Spleen (tissue), 11 donors: ENCODE measurements at regions not wholly inside any gene's neighbourhood (a gene's known extent, or its start where the extent isn't known, plus 50 kb on each side); places are given as distances from the start of the nearest gene placed in this dataset.

ENCODE experiments used
- DNase-seq: peaks from one replicate; pipeline ENCODE4 v3.0.0-alpha.2; 2020
- H3K27ac ChIP-seq, 8 donors: fragments of 200-600 bp; sonication (generic) in 7 of 8; 1 replicate in 4 of 8; 2 replicates in 4 of 8; pipeline versions ENCODE4 v1.5.0 to v1.8.0; 2016 to 2021; ENCODE audit warnings: inconsistent platforms in 4 of 8, mild to moderate bottlenecking in 4 of 8, moderate library complexity in 1 of 8
- H3K27me3 ChIP-seq, 7 donors: fragments of 200-600 bp; sonication (generic) in 6 of 7; replicated peaks in 1 of 7; 1 replicate in 4 of 7; 2 replicates in 3 of 7; pipeline versions ENCODE4 v1.5.0 to v1.8.0; 2016 to 2021; ENCODE audit warnings: inconsistent platforms in 3 of 7, mild to moderate bottlenecking in 1 of 7
- H3K36me3 ChIP-seq, 6 donors: fragments of 200-600 bp; sonication (generic) in 5 of 6; 1 replicate in 4 of 6; 2 replicates in 2 of 6; pipeline versions ENCODE4 v1.5.0 to v1.8.0; 2016 to 2021; ENCODE audit warnings: inconsistent platforms in 2 of 6
- H3K4me1 ChIP-seq, 6 donors: fragments of 200-600 bp; sonication (generic) in 5 of 6; 1 replicate in 3 of 6; 2 replicates in 3 of 6; pipeline versions ENCODE4 v1.5.0 to v1.8.0; 2016 to 2021; ENCODE audit warnings: inconsistent platforms in 3 of 6
- H3K4me3 ChIP-seq, 8 donors: fragments of 200-600 bp; sonication (generic) in 7 of 8; 1 replicate in 4 of 8; 2 replicates in 4 of 8; pipeline versions ENCODE4 v1.5.0 to v1.8.0; 2016 to 2021; ENCODE audit warnings: inconsistent platforms in 4 of 8, mild to moderate bottlenecking in 4 of 8, moderate library complexity in 2 of 8
- H3K9me3 ChIP-seq, 8 donors: fragments of 200-600 bp; sonication (generic) in 7 of 8; 1 replicate in 4 of 8; 2 replicates in 4 of 8; pipeline versions ENCODE4 v1.5.0 to v1.8.0; 2016 to 2021; ENCODE audit warnings: inconsistent platforms in 4 of 8
- POLR2A ChIP-seq, 3 donors: fragments of 450-650 bp; IDR thresholded peaks; one replicate each; pipeline ENCODE4 v1.5.1; 2017; ENCODE audit warnings: antibody characterized with exemption in 3 of 3, mild to moderate bottlenecking in 1 of 3
- POLR2AphosphoS5 ChIP-seq, 3 donors: sonication (generic); formaldehyde crosslinking; IDR thresholded peaks; one replicate each; pipeline ENCODE4 v1.5.1; 2017; ENCODE audit warnings: antibody characterized with exemption in 3 of 3
- WGBS, 5 donors: extraction: QIAGEN DNeasy Blood & Tissue Kit in 3 of 5; methylation state at CpG; one replicate each; pipeline versions ENCODE4 v1.1.5 to v1.1.7; 2013 to 2018; 5-methylcytosine and 5-hydroxymethylcytosine counted together
- intact Hi-C: fragments of 100-400 bp; cut with DNase I; formaldehyde crosslinking; loops from one replicate; pipeline ENCODE4 v1.15.0; 2023; ENCODE audit warnings: low total_unique reads
- TF ChIP-seq, protein P1 (sequence below), 11 experiments: fragments of 200-600 bp in 7 of 11; fragments of 450-650 bp in 4 of 11; sonication (generic) in 4 of 11; IDR thresholded peaks in 8 of 11; conservative IDR thresholded peaks in 3 of 11; 1 replicate in 7 of 11; 2 replicates in 4 of 11; pipeline versions ENCODE4 v1.4.0 to v1.8.0; 2016 to 2021; ENCODE audit warnings: antibody characterized with exemption in 11 of 11, inconsistent platforms in 4 of 11, mild to moderate bottlenecking in 1 of 11
- donor health status: healthy with polysubstance abuse.
- donor health status: DM: no; HTN: no; CAD: no; lungs with moderate emphysema.
- donor health status: DM: no; HTN: no; CAD: no.
- donor health status: Bipolar disorder and iron deficiency.
- donor health status: healthy.
- donor health status: DM: no; HTN: no; CAD: no.
- donor health status: DM: yes; HTN: yes; CAD: no.

GRCh38 chr6:15132167-15132566, 113.7 kb upstream of the JARID2 start:
- Histone ChIP-seq H3K4me1 (peaks cover 0 to 22% (median 2%) of the 10 kb centered on the region in 6 donors), H3K36me3 (no peaks in the 10 kb centered on the region), H3K27me3 (no peaks in the 10 kb centered on the region), H3K9me3 (no peaks in the 10 kb centered on the region), H3K27ac (no peak overlapping the region), H3K4me3 (no peak overlapping the region)
- DNase-seq = no peak
- intact Hi-C loops = no loop called here
- TF ChIP-seq POLR2AphosphoS5 (IDR thresholded peaks at IDR 0.05) (no peak), POLR2A (IDR thresholded peaks at IDR 0.05) (no peak)
- TF ChIP-seq, protein P1, sequence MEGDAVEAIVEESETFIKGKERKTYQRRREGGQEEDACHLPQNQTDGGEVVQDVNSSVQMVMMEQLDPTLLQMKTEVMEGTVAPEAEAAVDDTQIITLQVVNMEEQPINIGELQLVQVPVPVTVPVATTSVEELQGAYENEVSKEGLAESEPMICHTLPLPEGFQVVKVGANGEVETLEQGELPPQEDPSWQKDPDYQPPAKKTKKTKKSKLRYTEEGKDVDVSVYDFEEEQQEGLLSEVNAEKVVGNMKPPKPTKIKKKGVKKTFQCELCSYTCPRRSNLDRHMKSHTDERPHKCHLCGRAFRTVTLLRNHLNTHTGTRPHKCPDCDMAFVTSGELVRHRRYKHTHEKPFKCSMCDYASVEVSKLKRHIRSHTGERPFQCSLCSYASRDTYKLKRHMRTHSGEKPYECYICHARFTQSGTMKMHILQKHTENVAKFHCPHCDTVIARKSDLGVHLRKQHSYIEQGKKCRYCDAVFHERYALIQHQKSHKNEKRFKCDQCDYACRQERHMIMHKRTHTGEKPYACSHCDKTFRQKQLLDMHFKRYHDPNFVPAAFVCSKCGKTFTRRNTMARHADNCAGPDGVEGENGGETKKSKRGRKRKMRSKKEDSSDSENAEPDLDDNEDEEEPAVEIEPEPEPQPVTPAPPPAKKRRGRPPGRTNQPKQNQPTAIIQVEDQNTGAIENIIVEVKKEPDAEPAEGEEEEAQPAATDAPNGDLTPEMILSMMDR (IDR thresholded peaks at IDR 0.05 in 8 of 11, conservative IDR thresholded peaks at IDR 0.05 in 3 of 11) = no peak
- 82 to 95% (median 86%) methylated on average over 4 of the region's 4 CpGs for WGBS, 5 donors

GRCh38 chr6:15132854-15133670, 112.8 kb upstream of the JARID2 start:
- intact Hi-C loops = no loop called here
- WGBS, 5 donors = 42 to 60% (median 55%) methylated on average over 8 of the region's 8 CpGs
- H3K4me1 ChIP-seq = peaks cover 0 to 22% (median 2%) of the 10 kb centered on the region in 6 donors
- H3K9me3 ChIP-seq = no peaks in the 10 kb centered on the region
- no peak overlapping the region for H3K27ac ChIP-seq
- no peaks in the 10 kb centered on the region for H3K27me3 ChIP-seq
- no peak for DNase-seq
- no peak overlapping the region for H3K4me3 ChIP-seq
- no peaks in the 10 kb centered on the region for H3K36me3 ChIP-seq
- TF ChIP-seq POLR2AphosphoS5 (IDR thresholded peaks at IDR 0.05) = no peak

- DNase-seq = no peak
- intact Hi-C loops = no loop called here
- H3K4me1 ChIP-seq = peaks cover 0 to 12% (median 0%) of the 10 kb centered on the region in 6 donors
- no peak overlapping the region for H3K27ac ChIP-seq
- WGBS, 5 donors = 92 to 100% (median 97%) methylated on average over 1 of the region's 1 CpG
- H3K27me3 ChIP-seq = no peaks in the 10 kb centered on the region
- H3K4me3 ChIP-seq = no peak overlapping the region
- H3K36me3 ChIP-seq = no peaks in the 10 kb centered on the region
- no peaks in the 10 kb centered on the region for H3K9me3 ChIP-seq
- TF ChIP-seq POLR2AphosphoS5 (IDR thresholded peaks at IDR 0.05) (no peak), POLR2A (IDR thresholded peaks at IDR 0.05) (no peak)
- TF ChIP-seq, protein P1 (IDR thresholded peaks at IDR 0.05 in 8 of 11, conservative IDR thresholded peaks at IDR 0.05 in 3 of 11) = no peak
These were observed 108.8 kb upstream of the JARID2 start for GRCh38 chr6:15137086-15137485.

GRCh38 chr6:15143086-15143485, 102.8 kb upstream of the JARID2 start:
- no peak for TF ChIP-seq POLR2AphosphoS5 (IDR thresholded peaks at IDR 0.05)
- TF ChIP-seq POLR2A (IDR thresholded peaks at IDR 0.05) = no peak
- TF ChIP-seq, protein P1 (IDR thresholded peaks at IDR 0.05 in 8 of 11, conservative IDR thresholded peaks at IDR 0.05 in 3 of 11) = no peak
- DNase-seq = no peak
- Histone ChIP-seq H3K36me3 (no peaks in the 10 kb centered on the region), H3K4me3 (no peak overlapping the region), H3K4me1 (no peaks in the 10 kb centered on the region), H3K27ac (no peak overlapping the region), H3K27me3 (no peaks in the 10 kb centered on the region), H3K9me3 (no peaks in the 10 kb centered on the region)
- 72 to 82% (median 78%) methylated on average over 3 of the region's 3 CpGs for WGBS, 5 donors
- intact Hi-C loops = no loop called here
